ENCODE measurements at regions not wholly inside any gene's neighbourhood (a gene's known extent, or its start where the extent isn't known, plus 50 kb on each side); places are given as distances from the start of the nearest gene placed in this dataset.

GRCh38 chr4:156638334-156638733, 333.3 kb downstream of the PDGFC start:
- ATAC-seq (ENCODE audit: low read depth): no peak
- Histone ChIP-seq H3K79me2 (ENCODE audit: control insufficient read depth, insufficient read depth, low read length) (no peaks in the 10 kb centered on the region), H3K4me3 (ENCODE audit: control extremely low read depth in 1 of 5, extremely low read depth in 1 of 5, insufficient read depth in 1 of 5, low read depth in 2 of 5, low read length in 4 of 5) (no peak overlapping the region), H2AFZ (ENCODE audit: insufficient read depth, low read depth, low read length, poor library complexity, severe bottlenecking) (no peak overlapping the region), H3K9ac (ENCODE audit: low read length) (no peak overlapping the region), H3K27me3 (replicated peaks in 1 of 4; ENCODE audit: control extremely low read depth in 1 of 4, control insufficient read depth in 3 of 4, insufficient read depth in 4 of 4, low read length in 3 of 4) (no peaks in the 10 kb centered on the region), H3K9me3 (ENCODE audit: control extremely low read depth in 1 of 3, control insufficient read depth in 2 of 3, insufficient read depth in 1 of 3, low read length in 2 of 3) (peaks cover 0 to 1% (median 0%) of the 10 kb centered on the region in 3 donors), H3K4me1 (ENCODE audit: control insufficient read depth in 2 of 2, insufficient read depth in 2 of 2, low read length in 2 of 2) (no peaks in the 10 kb centered on the region), H4K20me1 (ENCODE audit: control insufficient read depth, insufficient read depth, low read length, poor library complexity, severe bottlenecking) (no peaks in the 10 kb centered on the region), H3K27ac (ENCODE audit: low read length in 2 of 2) (no peak overlapping the region), H3K36me3 (replicated peaks in 1 of 2; ENCODE audit: control extremely low read depth in 1 of 2, control insufficient read depth in 1 of 2, extremely low read depth in 1 of 2, insufficient read depth in 2 of 2, low read length in 1 of 2) (no peaks in the 10 kb centered on the region), H3K4me2 (replicated peaks; ENCODE audit: low read depth, low read length, poor library complexity, severe bottlenecking) (no peak overlapping the region)
- TF ChIP-seq EZH2 (IDR thresholded peaks at IDR 0.05; ENCODE audit: borderline replicate concordance, insufficient read depth, low read depth, low read length, poor library complexity, severe bottlenecking): no peak
- ChIA-PET POLR2A (no interaction called here), CTCF (no interaction called here)
- Mint-ChIP-seq H3K9me3 (ENCODE audit: insufficient read depth) (no peaks in the 10 kb centered on the region), H3K4me1 (no peaks in the 10 kb centered on the region), H3K4me3 (no peak overlapping the region), H3K27ac (no peak overlapping the region), H3K27me3 (no peaks in the 10 kb centered on the region)
- intact Hi-C loops (cut with micrococcal nuclease): no loop called here
- WGBS (ENCODE audit: insufficient coverage): 93% methylated on average over 2 of the region's 5 CpGs
- DNase-seq: no peak

- Histone ChIP-seq H3K27ac (ENCODE audit: low read length in 2 of 2) (no peak overlapping the region), H3K9me3 (ENCODE audit: control extremely low read depth in 1 of 3, control insufficient read depth in 2 of 3, insufficient read depth in 1 of 3, low read length in 2 of 3) (peaks cover 0 to 1% (median 0%) of the 10 kb centered on the region in 3 donors), H3K36me3 (replicated peaks in 1 of 2; ENCODE audit: control extremely low read depth in 1 of 2, control insufficient read depth in 1 of 2, extremely low read depth in 1 of 2, insufficient read depth in 2 of 2, low read length in 1 of 2) (no peaks in the 10 kb centered on the region), H3K27me3 (replicated peaks in 1 of 4; ENCODE audit: control extremely low read depth in 1 of 4, control insufficient read depth in 3 of 4, insufficient read depth in 4 of 4, low read length in 3 of 4) (no peaks in the 10 kb centered on the region), H3K4me2 (replicated peaks; ENCODE audit: low read depth, low read length, poor library complexity, severe bottlenecking) (no peak overlapping the region), H2AFZ (ENCODE audit: insufficient read depth, low read depth, low read length, poor library complexity, severe bottlenecking) (no peak overlapping the region), H4K20me1 (ENCODE audit: control insufficient read depth, insufficient read depth, low read length, poor library complexity, severe bottlenecking) (no peaks in the 10 kb centered on the region), H3K79me2 (ENCODE audit: control insufficient read depth, insufficient read depth, low read length) (no peaks in the 10 kb centered on the region), H3K4me1 (ENCODE audit: control insufficient read depth in 2 of 2, insufficient read depth in 2 of 2, low read length in 2 of 2) (no peaks in the 10 kb centered on the region), H3K4me3 (ENCODE audit: control extremely low read depth in 1 of 5, extremely low read depth in 1 of 5, insufficient read depth in 1 of 5, low read depth in 2 of 5, low read length in 4 of 5) (no peak overlapping the region), H3K9ac (ENCODE audit: low read length) (no peak overlapping the region)
- TF ChIP-seq EZH2 (IDR thresholded peaks at IDR 0.05; ENCODE audit: borderline replicate concordance, insufficient read depth, low read depth, low read length, poor library complexity, severe bottlenecking): no peak
- TF ChIP-seq CTCF (IDR thresholded peaks at IDR 0.05): no peak
- ChIA-PET CTCF (no interaction called here), POLR2A (no interaction called here)
- Mint-ChIP-seq H3K9me3 (ENCODE audit: insufficient read depth) (no peaks in the 10 kb centered on the region), H3K27ac (no peak overlapping the region), H3K27me3 (no peaks in the 10 kb centered on the region), H3K4me1 (no peaks in the 10 kb centered on the region), H3K4me3 (no peak overlapping the region)
- ATAC-seq (ENCODE audit: low read depth) (no peak), DNase-seq (no peak)
- intact Hi-C loops (cut with micrococcal nuclease): no loop called here
- no CpG with 5 or more reads among the region's 4 CpGs for WGBS (ENCODE audit: insufficient coverage)
Observed at GRCh38 chr4:156636381-156636780, 335.2 kb downstream of the PDGFC start.

All from B cell (primary cell).